ENCODE measurements at regions not wholly inside any gene's neighbourhood (a gene's known extent, or its start where the extent isn't known, plus 50 kb on each side); places are given as distances from the start of the nearest gene placed in this dataset.

DNA sequence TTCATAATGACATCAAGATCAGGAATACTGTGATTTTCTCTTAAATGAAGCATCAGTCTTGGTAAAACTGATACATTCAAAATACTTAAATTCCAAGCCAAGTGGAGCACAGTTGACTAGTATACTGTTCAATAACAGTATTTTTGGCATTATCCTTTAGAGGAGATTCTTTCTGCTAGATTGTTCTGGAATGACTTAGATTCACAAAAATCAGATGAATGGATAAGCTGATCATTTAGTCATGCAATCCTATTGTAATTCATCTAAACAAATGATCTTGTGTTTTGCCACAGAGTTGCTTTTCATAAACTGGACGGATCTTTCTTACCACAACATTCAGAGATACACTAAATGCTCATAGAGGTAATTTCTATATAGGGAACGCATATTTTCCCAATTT lies 232.0 kb downstream of the CXXC4 start:
- no peak overlapping the region for H2BK5ac ChIP-seq (ENCODE audit: insufficient read length, low read length)
- no peak overlapping the region for H3K14ac ChIP-seq (ENCODE audit: insufficient read depth, low read length)
- no peaks in the 10 kb centered on the region for H3K4me1 ChIP-seq (ENCODE audit: insufficient read depth, low read length)
- H3K27ac ChIP-seq (ENCODE audit: insufficient read length, low read depth, low read length) = no peak overlapping the region
- no peak overlapping the region for H3K9ac ChIP-seq (ENCODE audit: extremely low read depth, insufficient read length, low read length)
- no peak overlapping the region for H3T11ph ChIP-seq (ENCODE audit: low read length)
- H3K27me3 ChIP-seq (ENCODE audit: insufficient read depth, low read length) = no peaks in the 10 kb centered on the region
- H2BK20ac ChIP-seq (ENCODE audit: low read depth, low read length, poor library complexity, severe bottlenecking) = no peak overlapping the region
- no peak overlapping the region for H2BK120ac ChIP-seq (ENCODE audit: low read depth, low read length, poor library complexity, severe bottlenecking)
- H3K4ac ChIP-seq (ENCODE audit: low read depth, low read length) = no peak overlapping the region
- no peak overlapping the region for H2BK12ac ChIP-seq (ENCODE audit: insufficient read length, low read depth, low read length)
- Mint-ChIP-seq H3K4me3 (no peak overlapping the region), H3K27me3 (ENCODE audit: low read depth) (no peaks in the 10 kb centered on the region), H3K27ac (no peak overlapping the region), H3K4me1 (no peaks in the 10 kb centered on the region), H3K36me3 (ENCODE audit: insufficient read depth in 1 of 3, low read depth in 3 of 3) (no peaks in the 10 kb centered on the region), H3K9me3 (no peaks in the 10 kb centered on the region)
- no peak overlapping the region for H2AFZ ChIP-seq (ENCODE audit: low read length)
- no peaks in the 10 kb centered on the region for H3K79me2 ChIP-seq (ENCODE audit: insufficient read depth, low read length)
- no peaks in the 10 kb centered on the region for H3K79me1 ChIP-seq (ENCODE audit: insufficient read depth, low read depth, low read length, poor library complexity, severe bottlenecking)
- H3K56ac ChIP-seq (ENCODE audit: insufficient read length, low read depth, low read length) = no peak overlapping the region
- H3K9me3 ChIP-seq (ENCODE audit: control insufficient read depth, low read depth, low read length) = no peaks in the 10 kb centered on the region
- H4K20me1 ChIP-seq (ENCODE audit: control insufficient read depth, insufficient read depth, insufficient read length) = no peaks in the 10 kb centered on the region
- H3K4me2 ChIP-seq (ENCODE audit: insufficient read depth, insufficient read length, low read length) = no peak overlapping the region
- TF ChIP-seq, protein P1, sequence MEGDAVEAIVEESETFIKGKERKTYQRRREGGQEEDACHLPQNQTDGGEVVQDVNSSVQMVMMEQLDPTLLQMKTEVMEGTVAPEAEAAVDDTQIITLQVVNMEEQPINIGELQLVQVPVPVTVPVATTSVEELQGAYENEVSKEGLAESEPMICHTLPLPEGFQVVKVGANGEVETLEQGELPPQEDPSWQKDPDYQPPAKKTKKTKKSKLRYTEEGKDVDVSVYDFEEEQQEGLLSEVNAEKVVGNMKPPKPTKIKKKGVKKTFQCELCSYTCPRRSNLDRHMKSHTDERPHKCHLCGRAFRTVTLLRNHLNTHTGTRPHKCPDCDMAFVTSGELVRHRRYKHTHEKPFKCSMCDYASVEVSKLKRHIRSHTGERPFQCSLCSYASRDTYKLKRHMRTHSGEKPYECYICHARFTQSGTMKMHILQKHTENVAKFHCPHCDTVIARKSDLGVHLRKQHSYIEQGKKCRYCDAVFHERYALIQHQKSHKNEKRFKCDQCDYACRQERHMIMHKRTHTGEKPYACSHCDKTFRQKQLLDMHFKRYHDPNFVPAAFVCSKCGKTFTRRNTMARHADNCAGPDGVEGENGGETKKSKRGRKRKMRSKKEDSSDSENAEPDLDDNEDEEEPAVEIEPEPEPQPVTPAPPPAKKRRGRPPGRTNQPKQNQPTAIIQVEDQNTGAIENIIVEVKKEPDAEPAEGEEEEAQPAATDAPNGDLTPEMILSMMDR (conservative IDR thresholded peaks at IDR 0.05) = no peak
- no peaks in the 10 kb centered on the region for H3K23me2 ChIP-seq (ENCODE audit: insufficient read length, low read depth, low read length, poor library complexity, severe bottlenecking)
- H4K91ac ChIP-seq (ENCODE audit: insufficient read length, low read depth, low read length) = no peak overlapping the region
- no peak overlapping the region for H2AK5ac ChIP-seq (ENCODE audit: insufficient read length, low read length)
- H3K18ac ChIP-seq (ENCODE audit: insufficient read length, low read depth, low read length) = no peak overlapping the region
- H3K23ac ChIP-seq (ENCODE audit: insufficient read length, low read depth, low read length) = no peak overlapping the region
- no peak for DNase-seq
- no peak overlapping the region for H2BK15ac ChIP-seq (ENCODE audit: low read depth, low read length)
- no peak overlapping the region for H4K8ac ChIP-seq (replicated peaks; ENCODE audit: insufficient read length, low read depth, low read length)
- no peak overlapping the region for H4K5ac ChIP-seq (ENCODE audit: insufficient read length, low read depth, low read length)
- no CpG with 5 or more reads among the region's 2 CpGs for WGBS (ENCODE audit: extremely low coverage, insufficient read length, low lambda C conversion rate)

All from H9 (cell line).